GM19468 (cell line): ENCODE measurements at regions not wholly inside any gene's neighbourhood (a gene's known extent, or its start where the extent isn't known, plus 50 kb on each side); places are given as distances from the start of the nearest gene placed in this dataset.

Source experiments
- ATAC-seq: cut with Tn5 transposase; IDR thresholded peaks from one replicate; pipeline ENCODE4 v1.9.1; 2021; ENCODE audit warnings: mild to moderate bottlenecking, moderate library complexity, moderate number of reproducible peaks; ENCODE audit not compliant: unreplicated experiment; ENCODE audit errors: extremely low read depth

GRCh38 chr1:190540366-190540765 lies 62.7 kb upstream of the BRINP3 start:
- ATAC-seq, result no peak

- ATAC-seq, result no peak
These were observed 74.0 kb upstream of the BRINP3 start for GRCh38 chr1:190551638-190552037.

GRCh38 chr1:190560161-190560681 lies 82.6 kb upstream of the BRINP3 start:
- ATAC-seq, result no peak

DNA sequence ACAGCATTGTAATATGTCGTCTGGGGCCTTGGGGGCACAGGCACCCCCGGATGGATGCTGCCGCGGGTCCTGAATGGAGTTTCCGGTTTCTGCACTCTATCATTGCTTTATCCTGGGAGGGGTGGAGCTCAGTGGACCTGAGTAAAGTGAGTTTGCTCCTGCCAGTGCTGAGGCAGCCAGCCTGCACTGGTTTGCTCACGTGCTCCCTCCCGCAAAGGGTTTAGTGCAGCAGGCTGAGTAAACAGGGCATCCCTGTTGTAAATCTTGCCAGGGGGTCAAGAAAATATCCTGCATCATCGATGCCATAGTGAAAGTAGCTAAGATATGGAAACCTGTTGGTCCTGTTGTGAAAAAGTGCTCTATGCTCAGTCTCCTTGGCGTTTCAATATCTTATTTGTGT lies 85.6 kb upstream of the BRINP3 start:
- no peak for ATAC-seq

- no peak for ATAC-seq
These were observed 86.5 kb upstream of the BRINP3 start for GRCh38 chr1:190564117-190564516.

- ATAC-seq, result no peak
These were observed 100.4 kb upstream of the BRINP3 start for GRCh38 chr1:190578017-190578416.

GRCh38 chr1:190578526-190578925 lies 100.9 kb upstream of the BRINP3 start:
- no peak for ATAC-seq

DNA sequence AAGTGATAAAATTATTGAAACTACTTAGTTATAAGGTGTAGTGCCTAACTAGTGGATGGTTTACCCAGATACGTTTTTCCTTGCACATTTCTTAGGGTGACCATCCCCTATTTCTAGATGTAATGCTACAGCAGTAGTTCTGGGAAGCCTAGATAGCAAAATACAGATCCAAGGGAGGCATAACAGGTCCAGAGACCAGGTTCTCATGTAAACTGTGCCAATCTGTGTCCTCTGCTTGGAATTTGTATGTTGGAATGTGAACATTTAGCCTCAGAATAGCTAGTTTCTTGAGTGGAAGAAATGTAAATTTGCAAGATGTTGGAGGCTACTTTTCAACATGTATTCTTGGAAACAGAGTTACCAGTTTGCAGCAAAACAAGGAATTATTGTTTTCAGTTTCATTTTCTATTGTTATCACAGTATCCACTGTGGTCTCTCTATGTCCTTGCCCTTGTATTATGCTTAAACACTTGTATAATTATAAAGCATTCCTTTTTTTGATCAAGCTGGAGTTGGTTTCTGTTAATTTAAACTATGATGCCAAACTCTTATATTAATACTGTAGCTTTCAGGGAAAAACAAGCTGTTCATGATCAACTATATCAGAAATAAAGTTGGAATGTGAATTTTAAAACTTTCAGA lies 102.0 kb upstream of the BRINP3 start:
- no peak for ATAC-seq

DNA sequence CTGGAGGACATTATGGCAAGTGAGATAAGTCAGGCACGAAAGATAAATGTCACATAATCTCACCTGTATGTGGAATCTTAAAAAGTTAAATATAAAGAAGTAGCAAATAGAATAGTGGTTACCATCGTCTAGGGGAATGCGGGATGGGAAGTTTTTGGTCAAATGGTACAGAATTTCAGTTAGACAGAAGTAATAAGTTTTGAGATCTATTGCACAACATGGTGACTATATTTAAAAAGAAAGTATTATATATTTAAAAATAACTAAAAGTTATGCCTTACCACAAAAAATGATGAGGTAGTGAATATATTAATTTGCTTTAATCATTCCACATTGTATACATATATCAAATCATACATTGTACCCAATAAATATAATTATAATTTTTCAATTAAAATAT lies 106.2 kb upstream of the BRINP3 start:
- no peak for ATAC-seq

DNA sequence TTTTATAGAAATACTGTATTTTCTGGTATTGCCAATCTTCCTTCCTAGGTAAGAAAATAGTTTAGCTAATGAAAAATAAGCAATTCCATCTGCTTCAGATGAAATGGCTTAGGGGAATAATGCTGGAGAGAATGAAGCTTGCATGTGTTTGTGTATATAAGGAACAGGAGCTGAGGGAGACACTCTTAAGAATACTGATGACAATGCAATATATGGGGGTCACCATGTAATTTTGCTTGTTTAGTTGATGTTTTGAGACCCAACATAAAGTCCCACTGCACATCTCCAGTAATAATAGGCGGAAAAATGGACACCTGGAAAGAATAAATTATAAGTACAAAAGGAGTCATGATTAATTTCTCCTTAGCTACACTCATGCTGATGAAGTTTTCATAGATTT lies 110.8 kb upstream of the BRINP3 start:
- no peak for ATAC-seq

DNA sequence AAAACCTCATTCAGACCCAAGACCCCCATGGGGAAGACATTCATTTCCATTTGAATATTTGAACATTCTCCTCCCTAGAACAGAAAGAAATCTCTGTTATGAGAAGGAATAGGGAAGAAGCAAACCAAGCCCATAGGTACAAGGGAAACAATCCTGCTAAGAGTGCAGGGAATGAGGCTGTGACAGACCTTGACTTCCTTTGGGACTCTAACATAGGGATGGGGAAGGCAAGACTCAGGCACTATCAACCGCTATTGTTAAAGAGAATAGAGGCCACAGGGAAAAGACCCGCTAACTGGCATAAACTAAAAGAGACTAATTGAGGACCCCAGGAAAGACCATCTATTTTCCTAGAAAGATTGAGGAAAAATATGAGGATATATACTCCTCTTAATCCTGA lies 117.8 kb upstream of the BRINP3 start:
- ATAC-seq, result no peak

DNA sequence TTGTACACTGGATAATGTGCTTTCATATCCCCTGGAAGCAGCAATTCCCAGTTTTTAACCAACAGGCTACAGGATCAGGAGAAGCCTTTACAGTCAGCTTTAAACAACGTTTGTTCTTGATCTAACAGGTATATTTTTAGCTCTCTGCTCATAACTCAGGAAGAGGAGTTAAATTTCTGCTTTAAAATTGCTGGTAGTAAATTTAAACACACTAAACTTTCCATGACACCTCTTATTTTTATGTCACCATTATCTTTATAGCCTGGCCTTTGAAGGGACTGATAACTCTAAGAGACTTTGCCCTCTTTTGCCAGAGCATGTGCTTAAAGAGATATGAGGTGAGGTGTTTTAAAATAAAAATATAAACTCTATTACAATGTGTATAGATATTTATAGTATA lies 119.6 kb upstream of the BRINP3 start:
- ATAC-seq, result no peak

- ATAC-seq, result no peak
These were observed 122.0 kb upstream of the BRINP3 start for GRCh38 chr1:190599670-190600069.

- no peak for ATAC-seq
These were observed 124.7 kb upstream of the BRINP3 start for GRCh38 chr1:190602325-190602724.

DNA sequence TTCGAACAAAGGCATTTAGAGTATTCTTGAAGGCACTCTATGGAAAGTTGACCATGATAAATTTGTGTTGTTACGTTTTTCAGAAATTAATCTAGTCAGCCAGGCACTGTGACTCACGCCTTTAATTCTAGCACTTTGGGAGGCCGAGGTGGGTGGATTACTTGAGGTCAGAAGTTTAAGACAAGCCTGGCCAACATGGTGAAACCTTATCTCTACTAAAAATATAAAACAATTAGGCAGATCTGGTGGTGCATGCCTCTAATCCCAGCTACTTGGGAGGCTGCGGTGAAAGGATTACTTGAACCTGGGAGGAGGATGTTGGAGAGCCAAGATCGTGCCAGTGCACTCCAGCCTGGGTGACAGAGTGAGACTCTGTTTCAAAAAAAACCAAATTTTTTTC lies 130.6 kb upstream of the BRINP3 start:
- ATAC-seq, result no peak

GRCh38 chr1:190615818-190616217 lies 138.2 kb upstream of the BRINP3 start:
- no peak for ATAC-seq

DNA sequence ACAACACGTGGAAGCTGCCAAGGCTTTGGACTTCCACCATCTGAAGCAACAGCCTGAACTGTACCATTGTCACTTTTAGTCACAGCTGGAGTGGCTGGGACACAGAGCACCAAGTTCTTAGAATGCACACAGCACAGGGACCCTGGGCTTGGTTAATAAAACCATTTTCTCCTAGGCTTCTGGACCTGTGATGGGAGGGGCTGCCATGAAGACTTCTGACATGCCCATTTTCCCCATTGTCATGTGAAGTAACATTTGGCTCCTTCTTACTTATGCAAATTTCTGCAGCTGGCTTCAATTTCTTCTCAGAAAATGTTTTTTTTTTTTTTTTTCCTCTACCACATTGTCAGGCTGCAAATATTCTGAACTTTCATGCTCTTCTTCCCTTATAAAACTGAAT lies 138.6 kb upstream of the BRINP3 start:
- ATAC-seq, result no peak

GRCh38 chr1:190619724-190620123 lies 142.1 kb upstream of the BRINP3 start:
- ATAC-seq, result no peak

- no peak for ATAC-seq
These were observed 155.8 kb upstream of the BRINP3 start for GRCh38 chr1:190633488-190633887.

DNA sequence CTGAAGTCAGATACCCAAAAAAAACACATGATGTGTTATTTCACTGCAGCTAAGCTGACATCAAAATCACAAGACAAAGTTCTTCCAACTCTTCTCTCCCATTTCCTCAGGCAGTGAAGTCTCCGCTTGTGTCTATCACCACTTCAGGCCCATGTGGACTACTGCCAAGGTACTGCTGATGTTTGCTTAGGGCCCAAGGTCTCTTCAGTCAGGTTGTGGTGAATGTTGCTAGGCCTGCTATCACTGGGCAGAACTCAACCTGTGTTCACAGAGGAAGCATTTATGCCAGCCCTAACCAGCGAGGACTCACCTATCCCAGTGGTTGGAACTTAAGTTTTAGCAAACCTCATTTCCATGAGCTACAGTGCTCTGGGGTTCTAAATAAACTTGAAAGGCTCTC lies 156.5 kb upstream of the BRINP3 start:
- no peak for ATAC-seq

DNA sequence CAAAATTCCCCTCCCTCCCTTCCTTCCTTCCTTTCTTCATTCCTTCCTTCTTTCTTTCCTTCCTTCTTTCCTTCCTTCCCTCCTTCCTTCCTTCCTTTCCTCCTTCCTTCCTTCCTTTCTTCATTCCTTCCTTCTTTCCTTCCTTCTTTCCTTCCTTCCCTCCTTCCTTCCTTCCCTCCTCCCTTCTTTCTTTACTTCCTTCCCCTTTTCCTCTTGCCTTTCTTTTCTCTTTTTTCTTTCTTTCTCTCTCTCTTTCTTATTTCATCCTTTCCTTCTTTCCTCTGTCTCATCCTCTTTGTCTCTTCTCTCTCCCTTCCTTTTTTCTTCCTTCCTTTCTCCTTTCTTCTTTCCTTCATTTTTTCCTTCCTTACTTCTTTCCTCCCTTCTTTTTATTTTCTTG lies 171.9 kb upstream of the BRINP3 start:
- ATAC-seq, result no peak

GRCh38 chr1:190658907-190659306 lies 181.2 kb upstream of the BRINP3 start:
- no peak for ATAC-seq

DNA sequence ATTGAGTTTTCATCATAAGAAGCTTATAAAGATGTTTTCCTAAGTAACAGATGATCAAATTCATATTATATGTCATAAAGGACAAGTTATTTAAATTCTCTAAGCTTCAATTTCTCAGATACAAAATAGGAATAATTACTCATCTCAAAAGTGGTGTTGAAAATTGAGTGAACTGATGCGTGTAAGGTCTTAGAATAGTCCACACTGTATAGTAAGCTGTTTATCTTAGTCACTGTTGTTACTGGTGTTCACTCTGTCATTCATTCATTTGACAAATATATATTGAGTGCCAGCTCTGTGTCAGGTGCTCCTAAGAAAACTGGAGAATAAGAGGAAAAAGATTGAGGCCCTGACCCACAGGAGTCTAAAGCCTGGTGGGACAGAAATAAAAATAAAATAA lies 186.3 kb upstream of the BRINP3 start:
- no peak for ATAC-seq
